Pancreas (tissue), 10 donors: ENCODE measurements at regions not wholly inside any gene's neighbourhood (a gene's known extent, or its start where the extent isn't known, plus 50 kb on each side); places are given as distances from the start of the nearest gene placed in this dataset.

ENCODE experiments used
- ATAC-seq, 4 donors: fragments of 200-7000 bp; cut with Tn5 transposase; one replicate each; pipeline versions ENCODE4 v1.8.0 to v1.9.1; 2020; ENCODE audit warnings: mild to moderate bottlenecking in 4 of 4, moderate library complexity in 4 of 4
- DNase-seq, 6 donors: peaks; one replicate each; pipeline ENCODE4 v3.0.0-alpha.2; 2020
- FAIRE-seq: peaks from 2 replicates; lab custom pipeline; 2012; peaks lifted over from hg19 to GRCh38; lab: Jason Lieb, UNC
- H3K27ac ChIP-seq, 4 donors: fragments of 200-600 bp; sonication (generic); 1 replicate in 3 of 4; 2 replicates in 1 of 4; pipeline versions ENCODE4 v1.5.0 to v1.8.0; 2020
- H3K27me3 ChIP-seq, 4 donors: fragments of 200-600 bp; one replicate each; pipeline ENCODE4 v1.8.0; 2021
- H3K36me3 ChIP-seq, 3 donors: fragments of 200-600 bp; sonication (generic) in 1 of 3; one replicate each; pipeline versions ENCODE4 v1.5.0 to v1.8.0; 2020 to 2021
- H3K4me1 ChIP-seq, 3 donors: fragments of 200-600 bp; one replicate each; pipeline ENCODE4 v1.8.0; 2021
- H3K4me3 ChIP-seq, 4 donors: fragments of 200-600 bp; sonication (generic) in 2 of 4; one replicate each; pipeline versions ENCODE4 v1.5.0 to v1.8.0; 2020 to 2021
- H3K9me3 ChIP-seq, 4 donors: fragments of 200-600 bp; one replicate each; pipeline ENCODE4 v1.8.0; 2021
- CTCF ChIP-seq, 4 donors: fragments of 200-600 bp; sonication (generic) in 3 of 4; IDR thresholded peaks; one replicate each; pipeline versions ENCODE4 v1.5.0 to v1.8.0; 2021; ENCODE audit warnings: antibody characterized with exemption in 4 of 4
- WGBS, 2 donors: extraction: QIAGEN DNeasy Blood & Tissue Kit; methylation state at CpG; one replicate each; pipeline ENCODE4 v1.1.7; 2013; 5-methylcytosine and 5-hydroxymethylcytosine counted together
- intact Hi-C, 3 donors: fragments of 100-400 bp; cut with DNase I; formaldehyde crosslinking; loops; one replicate each; pipeline versions ENCODE4 v1.11.1 to v1.14.2; 2022
- donor health status: healthy with polysubstance abuse.
- donor health status: DM: no; HTN: no; CAD: no; lungs with moderate emphysema.
- donor health status: DM: no; HTN: no; CAD: no.
- donor health status: control.
- donor health status: control.
- donor health status: Bipolar disorder and iron deficiency.
- donor health status: DM: yes; HTN: yes; CAD: no.
- donor health status: DM: no; HTN: no; CAD: no.
- donor health status: DM: no; HTN: no; CAD: no.
- donor health status: DM: yes; HTN: yes; CAD: no.

GRCh38 chr11:112310848-112311247, 50.2 kb upstream of the PLET1 start:
- ATAC-seq: no peak
- H3K27me3 ChIP-seq: no peaks in the 10 kb centered on the region
- H3K4me1 ChIP-seq: no peaks in the 10 kb centered on the region
- intact Hi-C loops: no loop called here
- 81 to 82% methylated on average over 8 of the region's 8 CpGs for WGBS, 2 donors
- FAIRE-seq: no peak
- no peak for TF ChIP-seq CTCF (IDR thresholded peaks at IDR 0.05)
- no peaks in the 10 kb centered on the region for H3K36me3 ChIP-seq
- no peaks in the 10 kb centered on the region for H3K9me3 ChIP-seq
- no peak overlapping the region for H3K4me3 ChIP-seq
- no peak for DNase-seq
- no peak overlapping the region for H3K27ac ChIP-seq

GRCh38 chr11:112315057-112315720, 54.5 kb upstream of the PLET1 start:
- 82 to 92% methylated on average over 8 of the region's 8 CpGs for WGBS, 2 donors
- no peaks in the 10 kb centered on the region for H3K36me3 ChIP-seq
- H3K27ac ChIP-seq: no peak overlapping the region
- no peaks in the 10 kb centered on the region for H3K9me3 ChIP-seq
- intact Hi-C loops: no loop called here
- no peaks in the 10 kb centered on the region for H3K4me1 ChIP-seq
- no peaks in the 10 kb centered on the region for H3K27me3 ChIP-seq
- TF ChIP-seq CTCF (IDR thresholded peaks at IDR 0.05): no peak
- ATAC-seq (no peak), DNase-seq (no peak), FAIRE-seq (no peak)
- no peak overlapping the region for H3K4me3 ChIP-seq

- no peaks in the 10 kb centered on the region for H3K36me3 ChIP-seq
- H3K4me3 ChIP-seq: no peak overlapping the region
- no peaks in the 10 kb centered on the region for H3K27me3 ChIP-seq
- no peaks in the 10 kb centered on the region for H3K9me3 ChIP-seq
- no peak for TF ChIP-seq CTCF (IDR thresholded peaks at IDR 0.05)
- ATAC-seq (no peak), FAIRE-seq (no peak), DNase-seq (no peak)
- intact Hi-C loops: no loop called here
- no peak overlapping the region for H3K27ac ChIP-seq
- WGBS, 2 donors: 81 to 86% methylated on average over 11 of the region's 11 CpGs
- no peaks in the 10 kb centered on the region for H3K4me1 ChIP-seq
These were observed 55.4 kb upstream of the PLET1 start for GRCh38 chr11:112315861-112316739.

GRCh38 chr11:112316971-112317370, 56.3 kb upstream of the PLET1 start:
- H3K27ac ChIP-seq: no peak overlapping the region
- intact Hi-C loops: no loop called here
- H3K36me3 ChIP-seq: no peaks in the 10 kb centered on the region
- WGBS, 2 donors: 55 to 57% methylated on average over 4 of the region's 4 CpGs
- no peak for FAIRE-seq
- H3K9me3 ChIP-seq: no peaks in the 10 kb centered on the region
- ATAC-seq: no peak
- no peaks in the 10 kb centered on the region for H3K4me1 ChIP-seq
- TF ChIP-seq CTCF (IDR thresholded peaks at IDR 0.05): no peak
- no peak for DNase-seq
- H3K27me3 ChIP-seq: no peaks in the 10 kb centered on the region
- H3K4me3 ChIP-seq: no peak overlapping the region

- no peaks in the 10 kb centered on the region for H3K36me3 ChIP-seq
- H3K4me1 ChIP-seq: no peaks in the 10 kb centered on the region
- no peak for ATAC-seq
- intact Hi-C loops: no loop called here
- no peak for TF ChIP-seq CTCF (IDR thresholded peaks at IDR 0.05)
- DNase-seq: no peak
- no peaks in the 10 kb centered on the region for H3K27me3 ChIP-seq
- no peak overlapping the region for H3K27ac ChIP-seq
- no peak for FAIRE-seq
- no peaks in the 10 kb centered on the region for H3K9me3 ChIP-seq
- no peak overlapping the region for H3K4me3 ChIP-seq
- WGBS, 2 donors: 76 to 84% methylated on average over 1 of the region's 1 CpG
These were observed 57.5 kb upstream of the PLET1 start for GRCh38 chr11:112318184-112318591.
